Fibroblast of lung (primary cell): ENCODE measurements at regions not wholly inside any gene's neighbourhood (a gene's known extent, or its start where the extent isn't known, plus 50 kb on each side); places are given as distances from the start of the nearest gene placed in this dataset.

Source experiments
- EZH2 ChIP-seq: IDR thresholded peaks from 2 replicates; pipeline ENCODE4 v1.5.1; 2012; ENCODE audit warnings: low read length, control low read depth, mild to moderate bottlenecking; ENCODE audit errors: missing control alignments
- TF ChIP-seq, protein P1 (sequence below), 2 donors: IDR thresholded peaks in 1 of 2; conservative IDR thresholded peaks in 1 of 2; 1 replicate in 1 of 2; 2 replicates in 1 of 2; pipeline ENCODE4 v1.5.1; 2011 to 2012; ENCODE audit warnings: low read length in 2 of 2, control low read depth in 1 of 2, inconsistent platforms in 1 of 2, low read depth in 1 of 2, mild to moderate bottlenecking in 1 of 2

DNA sequence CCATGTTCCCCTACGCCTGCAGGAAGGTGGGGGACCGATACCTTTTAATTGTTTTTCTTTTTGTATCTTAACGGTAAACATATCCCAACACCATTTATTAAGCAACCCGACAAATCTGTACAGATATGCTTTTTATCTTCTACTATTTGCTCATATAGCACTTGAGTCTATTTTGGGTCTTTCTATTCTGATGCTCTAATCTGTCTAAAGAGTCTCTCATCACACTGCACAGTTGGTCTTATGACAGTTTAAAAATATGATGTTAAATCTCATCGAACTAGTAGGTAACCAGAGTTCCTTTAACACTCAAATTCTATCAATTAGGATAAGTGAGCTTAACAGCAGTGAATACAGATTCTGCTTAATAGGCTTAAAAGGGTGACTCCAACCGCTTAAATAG, 111.6 kb downstream of the SOCS6 start:
- TF ChIP-seq, protein P1, sequence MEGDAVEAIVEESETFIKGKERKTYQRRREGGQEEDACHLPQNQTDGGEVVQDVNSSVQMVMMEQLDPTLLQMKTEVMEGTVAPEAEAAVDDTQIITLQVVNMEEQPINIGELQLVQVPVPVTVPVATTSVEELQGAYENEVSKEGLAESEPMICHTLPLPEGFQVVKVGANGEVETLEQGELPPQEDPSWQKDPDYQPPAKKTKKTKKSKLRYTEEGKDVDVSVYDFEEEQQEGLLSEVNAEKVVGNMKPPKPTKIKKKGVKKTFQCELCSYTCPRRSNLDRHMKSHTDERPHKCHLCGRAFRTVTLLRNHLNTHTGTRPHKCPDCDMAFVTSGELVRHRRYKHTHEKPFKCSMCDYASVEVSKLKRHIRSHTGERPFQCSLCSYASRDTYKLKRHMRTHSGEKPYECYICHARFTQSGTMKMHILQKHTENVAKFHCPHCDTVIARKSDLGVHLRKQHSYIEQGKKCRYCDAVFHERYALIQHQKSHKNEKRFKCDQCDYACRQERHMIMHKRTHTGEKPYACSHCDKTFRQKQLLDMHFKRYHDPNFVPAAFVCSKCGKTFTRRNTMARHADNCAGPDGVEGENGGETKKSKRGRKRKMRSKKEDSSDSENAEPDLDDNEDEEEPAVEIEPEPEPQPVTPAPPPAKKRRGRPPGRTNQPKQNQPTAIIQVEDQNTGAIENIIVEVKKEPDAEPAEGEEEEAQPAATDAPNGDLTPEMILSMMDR (conservative IDR thresholded peaks at IDR 0.05 in 1 of 2, IDR thresholded peaks at IDR 0.05 in 1 of 2; ENCODE audit: low read depth in 1 of 2, low read length in 2 of 2): no peak
- no peak for TF ChIP-seq EZH2
